AG04450 (cell line): ENCODE measurements at regions not wholly inside any gene's neighbourhood (a gene's known extent, or its start where the extent isn't known, plus 50 kb on each side); places are given as distances from the start of the nearest gene placed in this dataset.

Experiments
- CTCF ChIA-PET: fragments of 300-600, 350-600 bp; formaldehyde crosslinking; extraction: SDS; loops from one replicate; lab custom pipeline; 2022; ENCODE audit warnings: antibody characterized with exemption, inconsistent platforms; lab: Charles Lee
- POLR2A ChIA-PET: fragments of 350-600 bp; formaldehyde crosslinking; extraction: SDS; loops from one replicate; lab custom pipeline; 2021; ENCODE audit warnings: antibody characterized with exemption, inconsistent platforms; lab: Yijun Ruan, JAX
- DNase-seq: peaks from one replicate; pipeline ENCODE4 v3.0.0-alpha.2; 2011; ENCODE audit warnings: low read depth, low spot score
- H3K27ac ChIP-seq: one replicate; pipeline ENCODE4 v1.5.1; 2012; ENCODE audit warnings: low read depth, low read length, control low read depth
- H3K27me3 ChIP-seq: one replicate; pipeline ENCODE4 v1.6.0; 2012; ENCODE audit warnings: low read length; ENCODE audit not compliant: control insufficient read depth, insufficient read depth
- H3K4me3 ChIP-seq: 2 replicates; pipeline ENCODE4 v1.5.1; 2011; ENCODE audit warnings: mild to moderate bottlenecking, low read depth, low read length, control low read depth
- H3K9me3 ChIP-seq: 2 replicates; pipeline ENCODE4 v1.5.1; 2012; ENCODE audit warnings: low read length; ENCODE audit not compliant: control insufficient read depth, insufficient read depth
- TF ChIP-seq, protein P1 (sequence below): IDR thresholded peaks from 2 replicates; pipeline ENCODE4 v1.5.1; 2011; ENCODE audit warnings: low read depth, low read length, control low read depth, inconsistent platforms

DNA sequence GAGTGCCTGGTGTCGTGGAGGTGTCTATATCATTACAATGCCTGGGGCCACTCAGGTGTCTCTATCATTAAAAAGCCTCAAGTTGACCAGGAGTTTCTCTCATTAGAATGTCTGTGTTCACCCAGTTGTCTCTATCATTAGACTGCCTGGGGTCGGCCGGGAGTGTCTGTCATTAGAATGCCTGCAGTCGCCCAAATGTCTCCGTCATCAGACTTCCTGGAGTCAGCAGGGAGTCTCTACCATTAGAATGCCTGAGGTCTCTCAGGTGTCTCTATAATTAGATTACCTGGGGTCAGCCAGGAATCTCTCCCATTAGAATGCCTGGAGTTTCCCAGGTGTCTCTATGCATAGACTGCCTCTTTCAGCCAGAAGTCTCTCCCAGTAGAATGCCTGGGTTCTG lies 1477.6 kb downstream of the UQCRFS1 start:
- TF ChIP-seq, protein P1, sequence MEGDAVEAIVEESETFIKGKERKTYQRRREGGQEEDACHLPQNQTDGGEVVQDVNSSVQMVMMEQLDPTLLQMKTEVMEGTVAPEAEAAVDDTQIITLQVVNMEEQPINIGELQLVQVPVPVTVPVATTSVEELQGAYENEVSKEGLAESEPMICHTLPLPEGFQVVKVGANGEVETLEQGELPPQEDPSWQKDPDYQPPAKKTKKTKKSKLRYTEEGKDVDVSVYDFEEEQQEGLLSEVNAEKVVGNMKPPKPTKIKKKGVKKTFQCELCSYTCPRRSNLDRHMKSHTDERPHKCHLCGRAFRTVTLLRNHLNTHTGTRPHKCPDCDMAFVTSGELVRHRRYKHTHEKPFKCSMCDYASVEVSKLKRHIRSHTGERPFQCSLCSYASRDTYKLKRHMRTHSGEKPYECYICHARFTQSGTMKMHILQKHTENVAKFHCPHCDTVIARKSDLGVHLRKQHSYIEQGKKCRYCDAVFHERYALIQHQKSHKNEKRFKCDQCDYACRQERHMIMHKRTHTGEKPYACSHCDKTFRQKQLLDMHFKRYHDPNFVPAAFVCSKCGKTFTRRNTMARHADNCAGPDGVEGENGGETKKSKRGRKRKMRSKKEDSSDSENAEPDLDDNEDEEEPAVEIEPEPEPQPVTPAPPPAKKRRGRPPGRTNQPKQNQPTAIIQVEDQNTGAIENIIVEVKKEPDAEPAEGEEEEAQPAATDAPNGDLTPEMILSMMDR = no peak
- H3K9me3 ChIP-seq = no peaks in the 10 kb centered on the region
- POLR2A ChIA-PET = no interaction called here
- no peak overlapping the region for H3K27ac ChIP-seq
- H3K4me3 ChIP-seq = no peak overlapping the region
- CTCF ChIA-PET = no interaction called here
- no peak for DNase-seq
- no peaks in the 10 kb centered on the region for H3K27me3 ChIP-seq

DNA sequence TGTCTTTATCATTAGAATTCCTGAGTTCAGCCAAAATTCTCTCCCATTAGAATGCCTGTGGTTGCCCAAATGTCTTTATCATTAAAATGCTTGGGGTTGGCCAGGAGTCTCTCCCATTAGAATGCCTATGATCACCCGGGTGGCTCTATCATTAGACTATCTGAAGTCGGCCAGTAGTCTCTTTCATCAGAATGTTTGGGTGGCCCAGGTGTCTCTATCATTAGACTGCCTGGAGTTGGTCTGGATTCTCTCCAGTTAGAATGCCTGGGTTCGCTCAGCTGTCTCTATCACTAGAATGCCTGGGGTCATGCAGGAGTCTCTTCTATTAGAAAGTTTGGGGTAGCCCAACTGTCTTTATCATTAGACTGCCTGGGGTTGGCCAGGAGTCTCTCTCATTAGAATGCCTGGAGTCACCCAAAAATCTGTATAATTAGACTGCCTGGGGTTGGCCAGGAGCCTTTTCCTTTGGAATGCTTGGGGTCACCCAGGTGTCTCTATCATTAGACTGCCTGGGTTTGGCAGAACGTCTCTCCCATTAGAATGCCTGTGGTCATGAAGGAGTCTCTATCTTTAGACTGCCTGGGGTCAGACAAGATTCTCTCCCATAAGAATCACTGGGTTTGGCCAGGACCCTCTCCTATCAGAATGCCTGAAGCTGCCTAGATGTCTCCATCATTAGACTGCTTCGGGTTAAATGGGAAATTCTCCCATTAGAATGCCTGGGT lies 1478.3 kb downstream of the UQCRFS1 start:
- Histone ChIP-seq H3K27me3 (no peaks in the 10 kb centered on the region), H3K4me3 (no peak overlapping the region), H3K9me3 (no peaks in the 10 kb centered on the region), H3K27ac (no peak overlapping the region)
- ChIA-PET POLR2A (no interaction called here), CTCF (no interaction called here)
- DNase-seq = no peak
- TF ChIP-seq, protein P1 = no peak

DNA sequence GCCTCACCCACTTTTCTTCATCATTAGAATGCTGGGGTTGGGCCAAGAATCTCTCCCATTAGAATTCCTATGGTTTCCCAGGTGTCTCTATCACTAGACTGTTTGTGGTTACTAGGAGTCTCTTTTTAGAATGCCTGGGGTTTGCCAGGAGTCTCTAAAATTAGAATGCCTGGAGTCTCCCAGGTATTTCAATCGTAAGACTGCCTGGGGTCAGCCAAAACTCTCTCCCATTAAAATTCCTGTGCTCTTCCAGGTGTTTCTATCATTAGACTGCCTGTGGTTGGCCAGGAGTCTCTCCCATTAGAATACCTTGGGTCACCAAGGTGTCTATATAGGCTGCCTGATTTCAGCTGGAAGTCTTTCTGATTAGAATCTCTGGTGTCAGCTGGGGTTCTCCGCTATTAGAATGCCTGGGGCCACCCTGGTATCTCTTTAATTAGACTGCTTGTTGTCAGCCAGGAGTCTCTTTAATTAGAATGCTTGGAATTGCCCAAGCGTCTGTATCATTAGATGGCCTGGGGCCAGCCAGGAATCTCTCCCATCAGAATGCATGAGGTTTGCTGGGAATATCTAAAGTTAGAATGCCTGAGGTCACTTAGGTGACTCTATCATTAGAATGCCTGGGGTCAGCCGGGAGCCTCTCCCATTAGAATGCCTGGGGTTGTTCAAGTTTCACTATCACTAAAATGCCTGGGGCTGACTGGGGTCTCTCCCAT lies 1479.2 kb downstream of the UQCRFS1 start:
- H3K4me3 ChIP-seq = no peak overlapping the region
- ChIA-PET POLR2A (no interaction called here), CTCF (no interaction called here)
- TF ChIP-seq, protein P1 = no peak
- no peaks in the 10 kb centered on the region for H3K9me3 ChIP-seq
- no peaks in the 10 kb centered on the region for H3K27me3 ChIP-seq
- no peak overlapping the region for H3K27ac ChIP-seq
- DNase-seq = no peak

DNA sequence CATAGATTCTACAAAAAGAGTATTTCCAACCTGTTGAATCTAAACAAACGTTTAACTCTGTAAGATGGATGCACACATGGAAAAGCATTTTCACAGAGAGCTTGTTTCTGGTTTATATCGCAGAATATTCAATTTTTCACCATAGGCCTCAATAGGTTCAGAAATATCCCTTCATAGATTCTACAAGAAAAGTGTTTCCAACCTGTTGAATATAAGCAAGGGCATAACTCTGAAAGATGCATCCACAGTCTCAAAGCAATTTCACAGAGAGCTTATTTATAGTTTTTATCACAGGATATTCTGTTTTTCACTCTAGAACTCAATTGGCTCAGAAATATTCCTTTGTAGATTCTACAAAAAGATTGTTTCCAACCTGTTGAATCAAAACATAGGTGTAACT lies 1483.6 kb downstream of the UQCRFS1 start:
- DNase-seq = no peak
- Histone ChIP-seq H3K9me3 (no peaks in the 10 kb centered on the region), H3K27me3 (no peaks in the 10 kb centered on the region), H3K27ac (no peak overlapping the region), H3K4me3 (no peak overlapping the region)
- TF ChIP-seq, protein P1 = no peak
- ChIA-PET POLR2A (no interaction called here), CTCF (no interaction called here)

DNA sequence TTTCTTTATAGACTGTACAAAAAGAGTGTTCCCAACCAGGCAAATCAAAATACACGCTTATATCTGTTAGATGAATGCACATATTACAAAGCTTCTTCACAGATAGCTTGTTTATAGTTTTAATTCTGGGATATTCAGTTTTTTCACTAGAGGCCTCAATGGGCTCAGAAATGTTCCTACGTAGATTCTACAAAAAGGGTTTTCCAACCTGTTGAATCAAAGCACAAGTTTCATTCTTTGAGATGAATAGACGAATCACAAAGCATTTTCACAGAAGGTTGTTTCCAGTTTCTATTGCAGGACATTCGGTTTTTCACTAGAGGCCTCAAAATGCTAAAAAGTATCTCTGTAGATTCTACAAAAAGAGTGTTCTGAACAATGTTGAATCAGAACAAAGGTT lies 1490.3 kb downstream of the UQCRFS1 start:
- POLR2A ChIA-PET = no interaction called here

More for the DNA sequence above, 1490.3 kb downstream of the UQCRFS1 start:
- H3K27me3 ChIP-seq = no peaks in the 10 kb centered on the region
- CTCF ChIA-PET = no interaction called here
- TF ChIP-seq, protein P1 = no peak
- H3K9me3 ChIP-seq = no peaks in the 10 kb centered on the region; the same call in 1 of the 2 replicates
- no peak overlapping the region for H3K27ac ChIP-seq
- no peak for DNase-seq
- H3K4me3 ChIP-seq = no peak overlapping the region
